ENCODE measurements at regions not wholly inside any gene's neighbourhood (a gene's known extent, or its start where the extent isn't known, plus 50 kb on each side); places are given as distances from the start of the nearest gene placed in this dataset.
"Not testable (repeated sequence)": the region's sequence is repeated elsewhere in the genome, so short reads cannot be mapped to it uniquely, and the experiment has no call there.

DNA sequence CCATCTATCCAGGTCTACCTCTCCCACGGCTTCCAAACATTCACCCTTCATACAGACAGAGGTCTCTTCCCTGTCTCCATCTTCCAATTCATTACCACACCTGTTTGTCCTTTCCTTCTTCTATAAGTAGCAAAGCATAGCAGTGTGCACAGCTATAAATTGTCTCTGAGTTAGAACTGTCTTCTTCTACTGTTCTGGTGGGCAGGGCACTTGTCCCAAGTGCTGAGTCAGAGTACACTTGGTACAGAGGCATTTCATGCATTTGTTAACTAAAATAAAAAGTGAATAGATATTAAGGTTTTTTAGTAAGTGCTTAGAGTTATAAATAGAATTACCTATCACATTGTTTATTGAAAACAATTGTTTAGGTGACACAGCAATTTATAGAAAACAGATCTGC lies 150.1 kb upstream of the CCDC54 start:
- WGBS: 76% methylated on average over 1 of the region's 1 CpG
- H3K9ac ChIP-seq (ENCODE audit: low read depth in 1 of 2, low read length in 2 of 2): no peak overlapping the region

DNA sequence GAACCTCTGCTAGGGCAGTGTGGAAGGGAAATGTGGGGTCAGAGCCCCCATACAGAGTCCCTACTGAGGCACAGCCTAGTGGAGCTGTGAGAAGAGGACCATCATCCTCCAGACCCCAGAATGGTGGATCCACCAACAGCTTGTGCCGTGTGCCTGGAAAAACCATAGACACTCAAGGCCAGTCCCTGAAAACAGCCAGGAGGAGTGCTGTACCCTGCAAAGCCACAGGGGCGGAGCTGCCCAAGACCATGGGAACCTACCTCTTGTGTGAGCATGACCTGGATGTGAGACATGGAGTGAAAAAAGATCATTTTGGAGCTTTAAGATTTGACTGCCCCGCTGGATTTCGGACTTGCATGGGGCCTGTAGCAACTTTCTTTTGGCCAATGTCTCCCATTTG lies 143.4 kb upstream of the CCDC54 start:
- not testable (repeated sequence) for H3K4me1 ChIP-seq (ENCODE audit: control insufficient read depth in 4 of 4, insufficient read depth in 4 of 4, low read length in 3 of 4); H3K4me3 ChIP-seq (ENCODE audit: low read depth in 1 of 3, low read length in 3 of 3); H3K36me3 ChIP-seq (ENCODE audit: control insufficient read depth in 4 of 4, insufficient read depth in 3 of 4, low read depth in 1 of 4, low read length in 3 of 4); DNase-seq (ENCODE audit: low spot score); H3K27ac ChIP-seq (ENCODE audit: low read depth in 1 of 2, low read length in 2 of 2); H3K9ac ChIP-seq (ENCODE audit: low read depth in 1 of 2, low read length in 2 of 2); H3K27me3 ChIP-seq (ENCODE audit: control insufficient read depth in 4 of 4, insufficient read depth in 4 of 4, low read length in 3 of 4); H3K9me3 ChIP-seq (ENCODE audit: control insufficient read depth in 4 of 4, low read length in 3 of 4)
- WGBS: 92% methylated on average over 4 of the region's 4 CpGs

More for the DNA sequence above, 150.1 kb upstream of the CCDC54 start:
- DNase-seq (ENCODE audit: low spot score): no peak
- H3K9me3 ChIP-seq (ENCODE audit: control insufficient read depth in 4 of 4, low read length in 3 of 4): no peaks in the 10 kb centered on the region
- no peak overlapping the region for H3K27ac ChIP-seq (ENCODE audit: low read depth in 1 of 2, low read length in 2 of 2)
- no peak overlapping the region for H3K4me3 ChIP-seq (ENCODE audit: low read depth in 1 of 3, low read length in 3 of 3)
- H3K4me1 ChIP-seq (ENCODE audit: control insufficient read depth in 4 of 4, insufficient read depth in 4 of 4, low read length in 3 of 4): no peaks in the 10 kb centered on the region
- no peak for TF ChIP-seq JUND (IDR thresholded peaks at IDR 0.05)
- TF ChIP-seq, protein P1, sequence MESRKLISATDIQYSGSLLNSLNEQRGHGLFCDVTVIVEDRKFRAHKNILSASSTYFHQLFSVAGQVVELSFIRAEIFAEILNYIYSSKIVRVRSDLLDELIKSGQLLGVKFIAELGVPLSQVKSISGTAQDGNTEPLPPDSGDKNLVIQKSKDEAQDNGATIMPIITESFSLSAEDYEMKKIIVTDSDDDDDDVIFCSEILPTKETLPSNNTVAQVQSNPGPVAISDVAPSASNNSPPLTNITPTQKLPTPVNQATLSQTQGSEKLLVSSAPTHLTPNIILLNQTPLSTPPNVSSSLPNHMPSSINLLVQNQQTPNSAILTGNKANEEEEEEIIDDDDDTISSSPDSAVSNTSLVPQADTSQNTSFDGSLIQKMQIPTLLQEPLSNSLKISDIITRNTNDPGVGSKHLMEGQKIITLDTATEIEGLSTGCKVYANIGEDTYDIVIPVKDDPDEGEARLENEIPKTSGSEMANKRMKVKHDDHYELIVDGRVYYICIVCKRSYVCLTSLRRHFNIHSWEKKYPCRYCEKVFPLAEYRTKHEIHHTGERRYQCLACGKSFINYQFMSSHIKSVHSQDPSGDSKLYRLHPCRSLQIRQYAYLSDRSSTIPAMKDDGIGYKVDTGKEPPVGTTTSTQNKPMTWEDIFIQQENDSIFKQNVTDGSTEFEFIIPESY (IDR thresholded peaks at IDR 0.05): no peak
- no peak for TF ChIP-seq SP1 (IDR thresholded peaks at IDR 0.05)
- TF ChIP-seq FOXA1 (IDR thresholded peaks at IDR 0.05): no peak
- no peak for TF ChIP-seq GABPA (IDR thresholded peaks at IDR 0.05 in 1 of 2, conservative IDR thresholded peaks at IDR 0.05 in 1 of 2)
- TF ChIP-seq EGR1 (IDR thresholded peaks at IDR 0.05; ENCODE audit: low read depth in 2 of 2): no peak
- H3K27me3 ChIP-seq (ENCODE audit: control insufficient read depth in 4 of 4, insufficient read depth in 4 of 4, low read length in 3 of 4): no peaks in the 10 kb centered on the region
- H3K36me3 ChIP-seq (ENCODE audit: control insufficient read depth in 4 of 4, insufficient read depth in 3 of 4, low read depth in 1 of 4, low read length in 3 of 4): no peaks in the 10 kb centered on the region

DNA sequence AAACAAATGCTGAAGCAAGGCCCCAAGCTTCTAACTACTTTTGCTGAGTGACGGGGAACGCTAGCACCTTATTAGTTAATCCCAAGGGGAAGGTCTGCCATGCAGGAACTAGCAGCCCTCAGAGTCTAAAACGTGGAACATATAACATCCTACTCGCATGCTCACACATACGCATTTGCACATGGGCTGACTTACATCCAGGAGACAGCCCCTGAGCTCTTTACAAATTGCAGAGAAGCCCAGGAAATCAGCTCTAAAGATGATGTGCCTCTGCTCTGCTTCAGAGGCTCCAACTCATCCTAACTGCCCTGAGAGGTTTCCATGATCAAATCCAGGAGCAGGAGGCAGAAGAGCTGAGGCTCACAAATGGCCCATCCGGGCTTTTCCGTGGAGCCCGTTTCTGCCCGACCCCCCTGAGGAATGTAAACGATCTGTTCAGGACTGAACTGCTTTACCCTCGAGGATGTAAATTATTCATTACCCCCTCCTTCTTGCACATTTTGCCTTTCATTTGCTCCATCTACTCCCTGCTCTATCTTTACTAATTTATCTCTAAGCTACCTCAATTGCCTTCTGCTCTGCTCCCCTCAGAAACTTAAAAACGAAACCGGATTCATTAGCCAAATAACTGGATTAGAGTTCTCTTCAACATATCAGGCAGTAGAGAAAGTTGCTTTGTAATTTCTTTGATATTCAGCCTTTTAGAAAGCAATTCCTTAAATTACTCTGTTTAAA lies 141.9 kb upstream of the CCDC54 start:
- peak overlapping the region; percentile 47 to 83 for H3K9ac ChIP-seq (ENCODE audit: low read depth in 1 of 2, low read length in 2 of 2)
- H3K4me1 ChIP-seq (ENCODE audit: control insufficient read depth in 4 of 4, insufficient read depth in 4 of 4, low read length in 3 of 4): peaks cover 0 to 9% (median 4%) of the 10 kb centered on the region in 4 donors
- no peak overlapping the region for H3K27ac ChIP-seq (ENCODE audit: low read depth in 1 of 2, low read length in 2 of 2)
- TF ChIP-seq FOXA1 (IDR thresholded peaks at IDR 0.05) (no peak), JUND (IDR thresholded peaks at IDR 0.05) (no peak), RAD21 (IDR thresholded peaks at IDR 0.05) (no peak), YY1 (IDR thresholded peaks at IDR 0.05) (no peak)
- H3K4me3 ChIP-seq (ENCODE audit: low read depth in 1 of 3, low read length in 3 of 3): peak overlapping the region; percentile 51 to 76 (median 65)
- no peaks in the 10 kb centered on the region for H3K36me3 ChIP-seq (ENCODE audit: control insufficient read depth in 4 of 4, insufficient read depth in 3 of 4, low read depth in 1 of 4, low read length in 3 of 4)
- no peaks in the 10 kb centered on the region for H3K9me3 ChIP-seq (ENCODE audit: control insufficient read depth in 4 of 4, low read length in 3 of 4)
- DNase-seq (ENCODE audit: low spot score): no peak
- H3K27me3 ChIP-seq (ENCODE audit: control insufficient read depth in 4 of 4, insufficient read depth in 4 of 4, low read length in 3 of 4): no peaks in the 10 kb centered on the region
- 41% methylated on average over 13 of the region's 13 CpGs for WGBS

DNA sequence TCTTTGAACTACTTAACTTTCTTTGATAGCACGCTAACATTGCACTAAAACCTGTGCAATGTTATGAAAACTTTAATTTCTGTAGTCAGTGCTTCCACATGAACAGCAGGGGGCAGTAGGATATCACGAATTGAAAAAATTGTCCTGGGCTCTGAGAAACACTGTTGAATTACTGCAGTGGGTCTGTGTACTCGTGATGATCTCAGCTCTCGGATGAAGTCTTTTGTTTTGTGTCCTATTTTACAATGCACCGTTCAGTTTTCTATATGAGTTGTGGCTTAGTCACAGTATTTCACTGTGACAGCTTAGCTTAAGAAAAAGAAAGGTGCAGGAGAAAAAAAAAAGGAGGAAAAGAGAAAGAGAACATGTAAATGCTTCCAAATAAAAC lies 141.3 kb upstream of the CCDC54 start:
- H3K9me3 ChIP-seq (ENCODE audit: control insufficient read depth in 4 of 4, low read length in 3 of 4): no peaks in the 10 kb centered on the region
- peak overlapping the region; percentile 51 to 76 (median 65) for H3K4me3 ChIP-seq (ENCODE audit: low read depth in 1 of 3, low read length in 3 of 3)
- H3K27me3 ChIP-seq (ENCODE audit: control insufficient read depth in 4 of 4, insufficient read depth in 4 of 4, low read length in 3 of 4): no peaks in the 10 kb centered on the region
- no peak for DNase-seq (ENCODE audit: low spot score)
- no peak overlapping the region for H3K27ac ChIP-seq (ENCODE audit: low read depth in 1 of 2, low read length in 2 of 2)
- WGBS: 1% methylated on average over 5 of the region's 5 CpGs
- H3K36me3 ChIP-seq (ENCODE audit: control insufficient read depth in 4 of 4, insufficient read depth in 3 of 4, low read depth in 1 of 4, low read length in 3 of 4): no peaks in the 10 kb centered on the region
- H3K9ac ChIP-seq (ENCODE audit: low read depth in 1 of 2, low read length in 2 of 2): peak overlapping the region; percentile 47 to 83
- peaks cover 0 to 13% (median 8%) of the 10 kb centered on the region in 4 donors for H3K4me1 ChIP-seq (ENCODE audit: control insufficient read depth in 4 of 4, insufficient read depth in 4 of 4, low read length in 3 of 4)
- no peak for TF ChIP-seq HNF4A (conservative IDR thresholded peaks at IDR 0.05)
- TF ChIP-seq RAD21 (IDR thresholded peaks at IDR 0.05): peak; percentile 98
- TF ChIP-seq JUND (IDR thresholded peaks at IDR 0.05): peak in 1 of 2 donors; percentile 35
- TF ChIP-seq, protein P2, sequence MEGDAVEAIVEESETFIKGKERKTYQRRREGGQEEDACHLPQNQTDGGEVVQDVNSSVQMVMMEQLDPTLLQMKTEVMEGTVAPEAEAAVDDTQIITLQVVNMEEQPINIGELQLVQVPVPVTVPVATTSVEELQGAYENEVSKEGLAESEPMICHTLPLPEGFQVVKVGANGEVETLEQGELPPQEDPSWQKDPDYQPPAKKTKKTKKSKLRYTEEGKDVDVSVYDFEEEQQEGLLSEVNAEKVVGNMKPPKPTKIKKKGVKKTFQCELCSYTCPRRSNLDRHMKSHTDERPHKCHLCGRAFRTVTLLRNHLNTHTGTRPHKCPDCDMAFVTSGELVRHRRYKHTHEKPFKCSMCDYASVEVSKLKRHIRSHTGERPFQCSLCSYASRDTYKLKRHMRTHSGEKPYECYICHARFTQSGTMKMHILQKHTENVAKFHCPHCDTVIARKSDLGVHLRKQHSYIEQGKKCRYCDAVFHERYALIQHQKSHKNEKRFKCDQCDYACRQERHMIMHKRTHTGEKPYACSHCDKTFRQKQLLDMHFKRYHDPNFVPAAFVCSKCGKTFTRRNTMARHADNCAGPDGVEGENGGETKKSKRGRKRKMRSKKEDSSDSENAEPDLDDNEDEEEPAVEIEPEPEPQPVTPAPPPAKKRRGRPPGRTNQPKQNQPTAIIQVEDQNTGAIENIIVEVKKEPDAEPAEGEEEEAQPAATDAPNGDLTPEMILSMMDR (IDR thresholded peaks at IDR 0.05; ENCODE audit: low read depth, low read length, missing input control): peak; percentile 96

Measured in liver (tissue), 8 donors.